ENCODE measurements at regions not wholly inside any gene's neighbourhood (a gene's known extent, or its start where the extent isn't known, plus 50 kb on each side); places are given as distances from the start of the nearest gene placed in this dataset.

DNA sequence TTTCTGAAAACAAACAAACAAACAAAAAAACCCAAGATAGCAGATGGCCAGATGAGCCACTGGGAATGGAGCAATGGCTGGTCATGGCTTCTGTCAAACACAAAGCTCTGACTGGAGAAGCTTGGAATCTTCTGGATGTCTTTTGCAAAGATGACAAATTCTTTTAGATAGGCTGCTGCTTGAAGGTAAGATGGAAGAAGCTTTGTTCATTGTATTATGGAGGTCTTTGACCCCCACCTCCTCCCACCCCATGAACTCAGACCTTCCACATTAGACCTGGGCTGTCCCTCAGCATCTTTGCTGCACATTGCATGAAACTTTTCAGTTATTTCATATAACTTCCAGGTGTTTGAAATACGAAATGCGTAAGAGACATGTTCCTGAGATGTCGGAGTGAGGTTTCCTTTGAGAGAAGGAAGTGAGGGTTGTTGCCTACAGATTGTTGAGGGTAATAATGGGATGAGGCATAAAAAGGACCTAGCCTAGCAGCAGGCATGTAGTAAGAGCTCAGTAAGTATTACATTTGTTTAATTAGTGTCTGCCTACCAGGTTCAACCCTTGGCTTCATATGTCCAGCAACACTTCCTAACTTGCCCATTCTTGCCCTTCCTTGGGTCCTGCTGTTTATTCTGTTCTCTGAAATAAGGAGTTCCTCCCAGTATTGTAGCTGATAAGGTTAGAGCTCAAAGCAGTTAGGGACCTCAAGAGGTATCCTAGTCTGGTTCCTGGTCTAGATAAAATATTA, 51.4 kb upstream of the IER3 start:
- Histone ChIP-seq H3K9me1 (ENCODE audit: control insufficient read depth, extremely low read depth, insufficient read depth, low read length) (no peaks in the 10 kb centered on the region), H4K20me1 (ENCODE audit: control insufficient read depth, extremely low read depth, insufficient read depth, low read length) (no peaks in the 10 kb centered on the region), H3K27me3 (ENCODE audit: control insufficient read depth, extremely low read depth, insufficient read depth, low read length) (no peaks in the 10 kb centered on the region), H2AFZ (ENCODE audit: control insufficient read depth, low read length) (peak overlapping the region; percentile 47), H3K9me3 (ENCODE audit: control insufficient read depth, low read depth, low read length) (no peaks in the 10 kb centered on the region), H3K9ac (ENCODE audit: control insufficient read depth, extremely low read depth, insufficient read depth, low read length) (no peak overlapping the region), H3K4me3 (ENCODE audit: control insufficient read depth in 2 of 3, extremely low read depth in 1 of 3, insufficient read depth in 2 of 3, low read depth in 1 of 3, low read length in 3 of 3) (no peak overlapping the region), H3K4me2 (ENCODE audit: control insufficient read depth, extremely low read depth, insufficient read depth, low read depth, low read length) (peak overlapping the region; percentile 11), H3K27ac (ENCODE audit: control insufficient read depth, insufficient read depth, low read length) (no peak overlapping the region), H3K4me1 (ENCODE audit: control insufficient read depth, extremely low read depth, insufficient read depth, low read length) (peaks cover 11% of the 10 kb centered on the region), H3K36me3 (ENCODE audit: control insufficient read depth in 2 of 2, extremely low read depth in 1 of 2, insufficient read depth in 2 of 2, low read length in 2 of 2) (no peaks in the 10 kb centered on the region), H3K79me2 (ENCODE audit: control insufficient read depth, insufficient read depth, low read length) (no peaks in the 10 kb centered on the region)
- dilution Hi-C loops (cut with MboI; ENCODE audit: extremely low pct_ligation_motif_present, low sequenced_read_pairs) = no loop called here
- DNase-seq (ENCODE audit: low read depth, low spot score) (no peak), FAIRE-seq (peak; percentile 51)
- TF ChIP-seq, protein P1, sequence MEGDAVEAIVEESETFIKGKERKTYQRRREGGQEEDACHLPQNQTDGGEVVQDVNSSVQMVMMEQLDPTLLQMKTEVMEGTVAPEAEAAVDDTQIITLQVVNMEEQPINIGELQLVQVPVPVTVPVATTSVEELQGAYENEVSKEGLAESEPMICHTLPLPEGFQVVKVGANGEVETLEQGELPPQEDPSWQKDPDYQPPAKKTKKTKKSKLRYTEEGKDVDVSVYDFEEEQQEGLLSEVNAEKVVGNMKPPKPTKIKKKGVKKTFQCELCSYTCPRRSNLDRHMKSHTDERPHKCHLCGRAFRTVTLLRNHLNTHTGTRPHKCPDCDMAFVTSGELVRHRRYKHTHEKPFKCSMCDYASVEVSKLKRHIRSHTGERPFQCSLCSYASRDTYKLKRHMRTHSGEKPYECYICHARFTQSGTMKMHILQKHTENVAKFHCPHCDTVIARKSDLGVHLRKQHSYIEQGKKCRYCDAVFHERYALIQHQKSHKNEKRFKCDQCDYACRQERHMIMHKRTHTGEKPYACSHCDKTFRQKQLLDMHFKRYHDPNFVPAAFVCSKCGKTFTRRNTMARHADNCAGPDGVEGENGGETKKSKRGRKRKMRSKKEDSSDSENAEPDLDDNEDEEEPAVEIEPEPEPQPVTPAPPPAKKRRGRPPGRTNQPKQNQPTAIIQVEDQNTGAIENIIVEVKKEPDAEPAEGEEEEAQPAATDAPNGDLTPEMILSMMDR (optimal IDR thresholded peaks at IDR 0.05 in 1 of 3, IDR thresholded peaks at IDR 0.05 in 1 of 3, conservative IDR thresholded peaks at IDR 0.05 in 1 of 3; ENCODE audit: extremely low read depth in 1 of 3, insufficient read depth in 2 of 3, low read length in 3 of 3) = no peak
- TF ChIP-seq EZH2 (IDR thresholded peaks at IDR 0.05; ENCODE audit: low read length) = no peak

All from keratinocyte (primary cell).